ENCODE measurements at regions not wholly inside any gene's neighbourhood (a gene's known extent, or its start where the extent isn't known, plus 50 kb on each side); places are given as distances from the start of the nearest gene placed in this dataset.

DNA sequence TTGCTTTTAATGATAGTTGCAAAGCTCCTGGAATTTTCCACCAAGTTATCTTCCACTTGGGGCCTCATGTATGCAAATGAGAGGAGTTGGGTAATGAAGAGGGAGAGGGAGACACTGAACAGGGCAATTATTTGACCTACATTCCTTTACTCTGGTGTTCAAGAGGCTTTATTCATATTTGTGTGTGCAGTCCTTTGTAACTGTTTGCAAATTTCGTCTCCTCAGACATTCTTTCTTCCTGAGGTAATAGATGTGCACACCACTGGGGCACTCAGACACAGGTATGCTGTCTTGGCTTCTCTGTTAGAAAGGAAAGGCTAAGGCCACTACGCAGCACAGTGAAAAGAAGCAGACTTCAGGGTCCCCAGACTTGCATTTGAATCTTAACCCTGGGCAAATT lies 189.7 kb upstream of the IL12A start:
- H3K27me3 Mint-ChIP-seq (ENCODE audit: low read depth in 2 of 2), result no peaks in the 10 kb centered on the region
- H3K27ac Mint-ChIP-seq, result no peak overlapping the region
- ATAC-seq, result no peak
- no peaks in the 10 kb centered on the region for H3K27me3 ChIP-seq (ENCODE audit: control insufficient read depth, insufficient read depth, low read length)
- no peaks in the 10 kb centered on the region for H3K36me3 Mint-ChIP-seq
- intact Hi-C loops (cut with micrococcal nuclease), result no loop called here
- no peaks in the 10 kb centered on the region for H3K4me1 Mint-ChIP-seq
- H3K4me1 ChIP-seq (ENCODE audit: control insufficient read depth, insufficient read depth, low read length), result no peaks in the 10 kb centered on the region
- 86% methylated on average over 2 of the region's 2 CpGs for WGBS (ENCODE audit: insufficient coverage)
- DNase-seq, result no peak
- no peaks in the 10 kb centered on the region for H3K36me3 ChIP-seq (ENCODE audit: control insufficient read depth, insufficient read depth, low read length)
- no peak overlapping the region for H3K4me3 ChIP-seq (ENCODE audit: low read length)
- no peaks in the 10 kb centered on the region for H3K9me3 ChIP-seq (ENCODE audit: control insufficient read depth, insufficient read depth, low read length)
- H3K4me3 Mint-ChIP-seq, result no peak overlapping the region
- no peaks in the 10 kb centered on the region for H3K9me3 Mint-ChIP-seq
- no peak overlapping the region for H3K27ac ChIP-seq (ENCODE audit: low read length)
- TF ChIP-seq, protein P1, sequence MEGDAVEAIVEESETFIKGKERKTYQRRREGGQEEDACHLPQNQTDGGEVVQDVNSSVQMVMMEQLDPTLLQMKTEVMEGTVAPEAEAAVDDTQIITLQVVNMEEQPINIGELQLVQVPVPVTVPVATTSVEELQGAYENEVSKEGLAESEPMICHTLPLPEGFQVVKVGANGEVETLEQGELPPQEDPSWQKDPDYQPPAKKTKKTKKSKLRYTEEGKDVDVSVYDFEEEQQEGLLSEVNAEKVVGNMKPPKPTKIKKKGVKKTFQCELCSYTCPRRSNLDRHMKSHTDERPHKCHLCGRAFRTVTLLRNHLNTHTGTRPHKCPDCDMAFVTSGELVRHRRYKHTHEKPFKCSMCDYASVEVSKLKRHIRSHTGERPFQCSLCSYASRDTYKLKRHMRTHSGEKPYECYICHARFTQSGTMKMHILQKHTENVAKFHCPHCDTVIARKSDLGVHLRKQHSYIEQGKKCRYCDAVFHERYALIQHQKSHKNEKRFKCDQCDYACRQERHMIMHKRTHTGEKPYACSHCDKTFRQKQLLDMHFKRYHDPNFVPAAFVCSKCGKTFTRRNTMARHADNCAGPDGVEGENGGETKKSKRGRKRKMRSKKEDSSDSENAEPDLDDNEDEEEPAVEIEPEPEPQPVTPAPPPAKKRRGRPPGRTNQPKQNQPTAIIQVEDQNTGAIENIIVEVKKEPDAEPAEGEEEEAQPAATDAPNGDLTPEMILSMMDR (IDR thresholded peaks at IDR 0.05), result no peak

DNA sequence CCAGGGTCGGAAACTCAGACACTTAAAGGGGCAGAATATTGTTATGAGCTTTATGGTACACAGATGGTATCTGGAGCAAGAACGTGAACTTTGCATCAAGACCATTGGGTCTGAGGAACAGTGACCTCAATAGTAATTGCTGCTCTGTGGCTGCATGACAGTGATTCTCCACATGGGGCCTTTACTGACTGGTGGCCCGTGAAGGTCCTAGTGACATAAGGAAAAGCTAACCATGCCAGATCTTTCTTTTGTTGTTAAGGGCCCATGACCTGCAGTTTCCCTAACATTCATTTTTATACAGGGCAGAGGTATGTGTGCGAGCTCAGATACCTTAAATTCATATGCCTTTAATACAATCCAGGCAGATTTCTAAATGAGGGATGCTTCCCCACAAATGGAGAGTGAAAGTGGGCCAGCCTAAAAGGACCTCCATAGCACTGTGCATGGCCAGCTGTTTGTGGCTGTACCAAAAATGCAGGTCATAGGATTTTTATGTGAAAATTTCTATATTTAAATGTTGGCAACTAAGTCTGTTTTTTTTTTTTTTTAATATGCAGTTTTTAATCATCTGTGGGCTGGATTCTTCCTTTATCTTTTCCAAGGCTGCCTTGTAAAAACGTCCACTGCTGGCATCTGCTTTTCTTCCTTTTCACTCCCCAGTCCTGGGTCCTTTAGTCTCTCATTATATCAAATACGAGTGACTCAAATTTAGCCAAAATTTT lies 188.0 kb upstream of the IL12A start:
- no peaks in the 10 kb centered on the region for H3K36me3 Mint-ChIP-seq
- H3K9me3 Mint-ChIP-seq, result no peaks in the 10 kb centered on the region
- H3K27ac Mint-ChIP-seq, result no peak overlapping the region
- ATAC-seq (no peak), DNase-seq (no peak)
- no peaks in the 10 kb centered on the region for H3K36me3 ChIP-seq (ENCODE audit: control insufficient read depth, insufficient read depth, low read length)
- no peaks in the 10 kb centered on the region for H3K27me3 ChIP-seq (ENCODE audit: control insufficient read depth, insufficient read depth, low read length)
- 85% methylated on average over 4 of the region's 6 CpGs for WGBS (ENCODE audit: insufficient coverage)
- TF ChIP-seq, protein P1 (IDR thresholded peaks at IDR 0.05), result no peak
- H3K4me1 ChIP-seq (ENCODE audit: control insufficient read depth, insufficient read depth, low read length), result no peaks in the 10 kb centered on the region
- H3K9me3 ChIP-seq (ENCODE audit: control insufficient read depth, insufficient read depth, low read length), result no peaks in the 10 kb centered on the region
- no peak overlapping the region for H3K4me3 ChIP-seq (ENCODE audit: low read length)
- intact Hi-C loops (cut with micrococcal nuclease), result no loop called here
- H3K27ac ChIP-seq (ENCODE audit: low read length), result no peak overlapping the region
- H3K4me1 Mint-ChIP-seq, result no peaks in the 10 kb centered on the region
- H3K4me3 Mint-ChIP-seq, result no peak overlapping the region
- H3K27me3 Mint-ChIP-seq (ENCODE audit: low read depth in 2 of 2), result no peaks in the 10 kb centered on the region

DNA sequence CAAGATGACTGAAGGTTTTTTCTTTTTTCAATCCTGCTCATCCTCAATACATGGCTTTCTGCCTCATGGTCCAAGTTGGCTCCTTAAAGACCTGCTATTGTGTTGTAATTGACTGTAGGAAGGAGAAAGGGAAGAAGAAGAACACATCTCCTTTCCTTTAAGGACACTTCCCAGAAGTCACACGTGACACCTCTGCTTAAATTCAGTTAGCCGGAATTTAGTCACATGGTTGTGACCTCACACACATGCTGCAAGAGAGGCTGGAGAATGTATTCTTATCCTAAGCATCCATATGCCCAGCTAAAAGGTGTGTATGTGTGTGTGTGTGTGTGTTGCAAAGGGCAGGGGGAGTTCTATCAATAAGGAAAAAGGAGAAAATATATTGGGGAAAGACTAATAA lies 185.8 kb upstream of the IL12A start:
- Mint-ChIP-seq H3K27ac (no peak overlapping the region), H3K4me1 (no peaks in the 10 kb centered on the region), H3K36me3 (no peaks in the 10 kb centered on the region), H3K9me3 (no peaks in the 10 kb centered on the region), H3K27me3 (ENCODE audit: low read depth in 2 of 2) (no peaks in the 10 kb centered on the region), H3K4me3 (no peak overlapping the region)
- DNase-seq (no peak), ATAC-seq (no peak)
- H3K27ac ChIP-seq (ENCODE audit: low read length), result no peak overlapping the region
- intact Hi-C loops (cut with micrococcal nuclease), result no loop called here
- H3K27me3 ChIP-seq (ENCODE audit: control insufficient read depth, insufficient read depth, low read length), result no peaks in the 10 kb centered on the region
- WGBS (ENCODE audit: insufficient coverage), result 80% methylated on average over 2 of the region's 2 CpGs
- H3K4me3 ChIP-seq (ENCODE audit: low read length), result no peak overlapping the region
- no peaks in the 10 kb centered on the region for H3K36me3 ChIP-seq (ENCODE audit: control insufficient read depth, insufficient read depth, low read length)
- H3K4me1 ChIP-seq (ENCODE audit: control insufficient read depth, insufficient read depth, low read length), result no peaks in the 10 kb centered on the region
- TF ChIP-seq, protein P1 (IDR thresholded peaks at IDR 0.05), result no peak
- H3K9me3 ChIP-seq (ENCODE audit: control insufficient read depth, insufficient read depth, low read length), result no peaks in the 10 kb centered on the region

DNA sequence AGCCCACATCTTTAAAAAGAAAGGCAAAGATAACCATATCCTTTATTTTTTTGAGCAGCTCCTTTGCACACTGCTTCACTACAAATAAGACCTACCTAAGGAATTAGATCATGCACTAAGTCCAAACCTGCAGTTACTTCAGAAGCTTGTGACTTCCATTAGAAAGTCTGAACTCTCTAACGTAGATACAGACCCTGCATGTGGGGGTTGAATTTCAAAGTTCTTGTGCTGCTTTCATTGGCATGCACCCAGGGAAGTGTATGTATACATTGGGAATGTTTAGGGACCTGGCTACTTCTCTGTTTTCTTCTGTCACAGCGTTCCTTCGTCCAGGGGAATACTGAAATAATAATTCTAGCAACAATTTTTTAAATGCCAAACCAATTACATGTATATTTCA lies 185.2 kb upstream of the IL12A start:
- Mint-ChIP-seq H3K27me3 (ENCODE audit: low read depth in 2 of 2) (no peaks in the 10 kb centered on the region), H3K27ac (no peak overlapping the region), H3K4me3 (no peak overlapping the region), H3K36me3 (no peaks in the 10 kb centered on the region), H3K9me3 (no peaks in the 10 kb centered on the region), H3K4me1 (no peaks in the 10 kb centered on the region)
- intact Hi-C loops (cut with micrococcal nuclease), result no loop called here
- TF ChIP-seq, protein P1 (IDR thresholded peaks at IDR 0.05), result no peak
- Histone ChIP-seq H3K27ac (ENCODE audit: low read length) (no peak overlapping the region), H3K27me3 (ENCODE audit: control insufficient read depth, insufficient read depth, low read length) (no peaks in the 10 kb centered on the region), H3K36me3 (ENCODE audit: control insufficient read depth, insufficient read depth, low read length) (no peaks in the 10 kb centered on the region), H3K4me3 (ENCODE audit: low read length) (no peak overlapping the region), H3K9me3 (ENCODE audit: control insufficient read depth, insufficient read depth, low read length) (no peaks in the 10 kb centered on the region), H3K4me1 (ENCODE audit: control insufficient read depth, insufficient read depth, low read length) (no peaks in the 10 kb centered on the region)
- DNase-seq, result no peak
- ATAC-seq, result no peak
- WGBS (ENCODE audit: insufficient coverage), result 82% methylated on average over 3 of the region's 3 CpGs

Measured in natural killer cell (primary cell).